ENCODE measurements at regions not wholly inside any gene's neighbourhood (a gene's known extent, or its start where the extent isn't known, plus 50 kb on each side); places are given as distances from the start of the nearest gene placed in this dataset.

DNA sequence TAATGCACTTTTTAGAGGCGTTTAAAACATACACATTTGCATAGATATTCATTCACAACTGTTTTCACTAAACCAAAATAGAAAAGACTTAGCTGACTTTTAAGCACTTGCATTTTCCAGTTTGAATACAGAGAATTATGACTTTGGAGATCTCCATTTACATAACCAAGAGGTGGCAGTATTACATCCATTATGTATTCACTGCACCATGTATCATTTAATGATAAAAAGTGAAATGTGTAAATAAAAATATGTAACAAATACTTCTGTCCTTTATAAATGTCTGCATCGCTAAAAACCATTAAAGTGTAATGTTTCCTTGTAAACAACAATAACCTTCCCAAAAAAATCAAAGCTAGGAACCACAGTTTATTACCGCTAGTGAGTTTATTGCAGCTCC, 413.2 kb downstream of the FGF13 start:
- DNase-seq, result no peak

DNA sequence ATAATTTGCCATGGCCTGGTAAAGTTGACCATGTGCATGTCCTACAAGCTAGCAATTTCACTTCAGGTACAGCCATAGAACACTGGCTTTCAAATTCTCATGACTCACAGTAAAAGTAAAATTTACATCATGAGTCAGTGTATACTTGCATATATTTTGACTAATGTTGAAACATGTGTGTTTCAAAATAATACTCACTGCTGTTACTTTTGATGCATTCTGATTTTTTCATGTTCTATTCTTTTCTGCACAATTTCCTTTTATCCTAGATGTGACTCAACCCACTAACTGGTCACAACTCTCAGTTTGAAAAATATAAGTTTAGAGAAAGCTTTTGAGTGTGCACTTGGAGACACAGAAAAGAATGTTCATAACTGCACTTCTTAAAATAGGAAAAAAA, 365.7 kb downstream of the FGF13 start:
- DNase-seq, result no peak

DNA sequence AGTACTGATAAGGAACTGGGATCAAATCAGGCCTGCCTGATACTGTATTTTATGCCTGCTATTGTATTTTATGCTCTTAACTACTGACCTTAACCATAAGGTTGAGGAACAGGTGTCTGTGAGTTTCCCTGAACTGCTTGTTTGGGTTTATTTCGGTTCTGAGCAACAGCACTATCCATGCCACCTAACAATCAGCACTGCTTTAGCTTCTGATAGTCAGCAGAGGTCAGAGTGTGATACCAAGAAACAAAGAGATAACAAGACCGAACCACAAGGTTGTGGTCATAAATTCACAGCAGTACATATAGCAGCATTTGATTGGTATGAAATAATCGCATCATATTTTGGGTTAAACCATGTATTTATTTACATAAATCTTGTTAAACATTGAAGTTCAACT, 362.2 kb downstream of the FGF13 start:
- no peak for DNase-seq

DNA sequence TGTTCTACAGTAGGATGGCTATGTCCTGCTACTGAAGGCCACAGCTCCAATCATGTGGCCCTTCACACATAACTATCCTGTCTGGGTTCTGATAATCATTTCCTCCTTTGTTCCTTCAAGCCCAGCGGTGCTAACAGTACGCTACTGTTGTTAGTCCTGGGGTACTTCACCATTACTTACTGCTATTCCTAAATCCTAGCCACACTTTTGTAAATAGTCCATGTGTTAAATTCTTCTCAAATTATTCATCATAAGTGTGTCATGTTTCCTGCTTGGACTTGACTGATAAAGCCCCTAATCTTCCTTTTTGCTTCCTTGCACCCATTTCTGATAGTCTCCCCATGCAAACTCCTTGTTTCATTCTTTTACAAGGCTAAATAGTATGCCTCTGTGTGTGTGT, 332.6 kb downstream of the FGF13 start:
- no peak for DNase-seq

DNA sequence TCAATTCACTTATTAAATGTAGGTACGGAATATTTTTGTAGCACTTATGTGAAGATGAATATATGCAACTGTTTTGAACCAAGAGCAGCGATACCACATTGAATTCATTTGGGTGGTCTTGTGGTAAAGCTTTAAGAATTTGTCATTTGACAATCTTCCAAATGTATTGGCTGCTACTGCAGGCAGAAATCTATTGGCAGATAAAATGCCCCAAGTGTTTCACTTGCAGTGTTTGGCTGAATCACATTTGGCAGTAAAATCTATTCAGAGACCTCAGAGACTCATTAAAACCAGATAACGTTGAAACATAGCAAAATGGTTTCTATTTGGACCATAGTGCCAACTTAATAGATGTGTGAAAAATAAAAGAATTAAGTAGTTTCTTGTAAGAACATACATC, 303.4 kb downstream of the FGF13 start:
- no peak for DNase-seq

DNA sequence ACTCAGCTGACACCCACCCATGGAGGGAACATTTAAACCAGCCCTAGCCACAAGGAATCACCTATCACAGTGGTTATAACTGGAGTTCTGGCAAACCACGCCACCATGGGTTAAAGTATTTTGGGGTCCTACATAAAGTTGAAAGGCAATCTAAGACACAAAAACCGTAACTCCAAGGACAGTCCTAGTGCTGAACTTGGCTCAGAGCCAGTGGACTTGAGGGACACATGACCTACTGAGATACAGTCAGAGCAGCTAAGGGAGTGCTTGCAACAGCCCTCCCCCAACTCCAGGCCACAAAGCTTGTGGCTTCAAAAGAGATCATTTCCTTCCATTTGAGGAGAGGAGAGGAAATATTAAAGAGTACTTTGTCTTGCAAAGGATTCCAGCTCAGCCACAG, 300.5 kb downstream of the FGF13 start:
- DNase-seq, result no peak

Measured in COR-L47 (cell line).